Brain pericyte (primary cell): ENCODE measurements at regions not wholly inside any gene's neighbourhood (a gene's known extent, or its start where the extent isn't known, plus 50 kb on each side); places are given as distances from the start of the nearest gene placed in this dataset.

ENCODE experiments used
- DNase-seq: peaks from one replicate; pipeline ENCODE4 v3.0.0-alpha.2; 2012; ENCODE audit warnings: low read depth, low spot score

GRCh38 chr4:10929818-10930217 lies 245.2 kb upstream of the CLNK start:
- no peak for DNase-seq

- peak; percentile 49 for DNase-seq
Observed at GRCh38 chr4:10925996-10926395, 241.4 kb upstream of the CLNK start.

GRCh38 chr4:10924274-10924673 lies 239.7 kb upstream of the CLNK start:
- DNase-seq = no peak

- DNase-seq = peak; percentile 81
Observed at GRCh38 chr4:10917566-10917965, 233.0 kb upstream of the CLNK start.

- DNase-seq = no peak
Observed at GRCh38 chr4:10898072-10898471, 213.5 kb upstream of the CLNK start.

- DNase-seq = no peak
Observed at GRCh38 chr4:10897076-10897475, 212.5 kb upstream of the CLNK start.

GRCh38 chr4:10893395-10893794 lies 208.8 kb upstream of the CLNK start:
- DNase-seq = no peak

- no peak for DNase-seq
Observed at GRCh38 chr4:10891866-10892265, 207.3 kb upstream of the CLNK start.

GRCh38 chr4:10889819-10890218 lies 205.3 kb upstream of the CLNK start:
- DNase-seq = no peak

- no peak for DNase-seq
Observed at GRCh38 chr4:10879411-10880110, 195.0 kb upstream of the CLNK start.

- DNase-seq = no peak
Observed at GRCh38 chr4:10878861-10879260, 194.3 kb upstream of the CLNK start.

- no peak for DNase-seq
Observed at GRCh38 chr4:10877076-10877475, 192.5 kb upstream of the CLNK start.

GRCh38 chr4:10875144-10875799 lies 190.7 kb upstream of the CLNK start:
- no peak for DNase-seq

GRCh38 chr4:10873809-10874208 lies 189.2 kb upstream of the CLNK start:
- DNase-seq = no peak

GRCh38 chr4:10872833-10873517 lies 188.4 kb upstream of the CLNK start:
- no peak for DNase-seq

- no peak for DNase-seq
Observed at GRCh38 chr4:10866666-10867065, 182.1 kb upstream of the CLNK start.

GRCh38 chr4:10861036-10861435 lies 176.5 kb upstream of the CLNK start:
- no peak for DNase-seq

- no peak for DNase-seq
Observed at GRCh38 chr4:10856271-10856782, 171.8 kb upstream of the CLNK start.

- DNase-seq = no peak
Observed at GRCh38 chr4:10853196-10853595, 168.6 kb upstream of the CLNK start.

GRCh38 chr4:10841697-10842096 lies 157.1 kb upstream of the CLNK start:
- DNase-seq = no peak

GRCh38 chr4:10837151-10837550 lies 152.6 kb upstream of the CLNK start:
- DNase-seq = no peak

- no peak for DNase-seq
Observed at GRCh38 chr4:10832806-10833628, 148.4 kb upstream of the CLNK start.
